Smooth muscle cell (in vitro differentiated cells): ENCODE measurements at regions not wholly inside any gene's neighbourhood (a gene's known extent, or its start where the extent isn't known, plus 50 kb on each side); places are given as distances from the start of the nearest gene placed in this dataset.
"Not testable (repeated sequence)": the region's sequence is repeated elsewhere in the genome, so short reads cannot be mapped to it uniquely, and the experiment has no call there.

Source experiments
- DNase-seq: peaks from one replicate; lab custom pipeline; 2025; ENCODE audit not compliant: unreplicated experiment; lab: John Stamatoyannopoulos, UW
- H2AFZ ChIP-seq: fragments of 200-600 bp; sonication (generic); 2 replicates; pipeline ENCODE4 v1.6.0; 2016; ENCODE audit warnings: antibody characterized with exemption, low read depth, mild to moderate bottlenecking
- H3F3A ChIP-seq: fragments of 200-600 bp; sonication (generic); 2 replicates; pipeline ENCODE4 v1.6.0; 2017; ENCODE audit warnings: antibody characterized with exemption, low read depth
- H3K27ac ChIP-seq: fragments of 200-600 bp; sonication (generic); 2 replicates; pipeline ENCODE4 v1.5.1; 2016; ENCODE audit warnings: low read depth, mild to moderate bottlenecking
- H3K27me3 ChIP-seq: fragments of 200-600 bp; sonication (generic); 2 replicates; pipeline ENCODE4 v1.6.1; 2016; ENCODE audit warnings: low read depth, mild to moderate bottlenecking
- H3K36me3 ChIP-seq: fragments of 200-600 bp; sonication (generic); 2 replicates; pipeline ENCODE4 v1.5.1; 2016; ENCODE audit warnings: low read depth
- H3K4me1 ChIP-seq: fragments of 200-600 bp; sonication (generic); 2 replicates; pipeline ENCODE4 v1.5.1; 2016; ENCODE audit warnings: low read depth
- H3K4me2 ChIP-seq: fragments of 200-600 bp; sonication (generic); 2 replicates; pipeline ENCODE4 v1.6.0; 2016; ENCODE audit warnings: mild to moderate bottlenecking
- H3K4me3 ChIP-seq: fragments of 200-600 bp; sonication (generic); 2 replicates; pipeline ENCODE4 v1.5.1; 2016; ENCODE audit warnings: mild to moderate bottlenecking
- H3K79me2 ChIP-seq: fragments of 200-600 bp; sonication (generic); 2 replicates; pipeline ENCODE4 v1.6.0; 2016; ENCODE audit warnings: low read depth, mild to moderate bottlenecking
- H3K9ac ChIP-seq: fragments of 200-600 bp; sonication (generic); 2 replicates; pipeline ENCODE4 v1.6.0; 2016; ENCODE audit warnings: low read depth
- H3K9me3 ChIP-seq: fragments of 200-600 bp; sonication (generic); replicated peaks from 2 replicates; pipeline ENCODE4 v1.5.1; 2016; ENCODE audit warnings: low read depth
- H4K20me1 ChIP-seq: fragments of 200-600 bp; sonication (generic); 2 replicates; pipeline ENCODE4 v1.6.0; 2016; ENCODE audit warnings: low read depth
- CTCF ChIP-seq: fragments of 200-600 bp; sonication (generic); IDR thresholded peaks from 2 replicates; pipeline ENCODE4 v1.5.1; 2017; ENCODE audit warnings: borderline replicate concordance, mild to moderate bottlenecking, antibody characterized with exemption; ENCODE audit not compliant: insufficient read depth, poor library complexity, severe bottlenecking
- WGBS: methylation state at CpG from one replicate; pipeline ENCODE4 v1.1.7; 2016; ENCODE audit warnings: low lambda C conversion rate; 5-methylcytosine and 5-hydroxymethylcytosine counted together

- Histone ChIP-seq H3K9me3 (no peaks in the 10 kb centered on the region), H2AFZ (no peak overlapping the region), H3K79me2 (no peaks in the 10 kb centered on the region), H3K4me3 (no peak overlapping the region), H3K27ac (no peak overlapping the region), H3K27me3 (no peaks in the 10 kb centered on the region), H4K20me1 (no peaks in the 10 kb centered on the region), H3K9ac (no peak overlapping the region), H3K4me1 (no peaks in the 10 kb centered on the region), H3F3A (no peaks in the 10 kb centered on the region), H3K4me2 (no peak overlapping the region), H3K36me3 (no peaks in the 10 kb centered on the region)
- TF ChIP-seq CTCF = no peak
- 66% methylated on average over 4 of the region's 4 CpGs for WGBS
- no peak for DNase-seq
These were observed 182.9 kb downstream of the ALX1 start for GRCh38 chr12:85462888-85463287.

GRCh38 chr12:85466890-85467289 lies 186.9 kb downstream of the ALX1 start:
- Histone ChIP-seq H3K4me1 (peaks cover 7% of the 10 kb centered on the region), H3K27me3 (no peaks in the 10 kb centered on the region), H3K4me2 (no peak overlapping the region), H3F3A (no peaks in the 10 kb centered on the region), H3K79me2 (no peaks in the 10 kb centered on the region), H3K4me3 (no peak overlapping the region), H4K20me1 (no peaks in the 10 kb centered on the region), H3K36me3 (no peaks in the 10 kb centered on the region), H3K9ac (no peak overlapping the region), H3K9me3 (no peaks in the 10 kb centered on the region), H2AFZ (no peak overlapping the region), H3K27ac (no peak overlapping the region)
- no peak for TF ChIP-seq CTCF
- DNase-seq = no peak

- peaks cover 7% of the 10 kb centered on the region for H3K4me1 ChIP-seq
- H3F3A ChIP-seq = no peaks in the 10 kb centered on the region
- H3K4me3 ChIP-seq = peak overlapping the region; percentile 55
- no peak overlapping the region for H3K9ac ChIP-seq
- no peaks in the 10 kb centered on the region for H3K36me3 ChIP-seq
- peak; percentile 83 for TF ChIP-seq CTCF
- no peak for DNase-seq
- peak overlapping the region; percentile 87 for H3K4me2 ChIP-seq
- no peak overlapping the region for H3K27ac ChIP-seq
- no peaks in the 10 kb centered on the region for H3K9me3 ChIP-seq
- no peaks in the 10 kb centered on the region for H3K79me2 ChIP-seq
- no peaks in the 10 kb centered on the region for H4K20me1 ChIP-seq
- no peaks in the 10 kb centered on the region for H3K27me3 ChIP-seq
- H2AFZ ChIP-seq = peak overlapping the region; percentile 50
- 9% methylated on average over 15 of the region's 15 CpGs for WGBS
These were observed 188.5 kb downstream of the ALX1 start for GRCh38 chr12:85468356-85469157.

- peak overlapping the region; percentile 87 for H3K4me2 ChIP-seq
- H3K4me1 ChIP-seq, DNase-seq, H3K9ac ChIP-seq, H3K27ac ChIP-seq, H3K9me3 ChIP-seq, H3K36me3 ChIP-seq, H3F3A ChIP-seq, H3K27me3 ChIP-seq, H3K79me2 ChIP-seq, H4K20me1 ChIP-seq: not testable (repeated sequence)
- peak overlapping the region; percentile 55 for H3K4me3 ChIP-seq
- WGBS = 20% methylated on average over 5 of the region's 5 CpGs
- peak overlapping the region; percentile 50 for H2AFZ ChIP-seq
These were observed 189.4 kb downstream of the ALX1 start for GRCh38 chr12:85469158-85470086.

GRCh38 chr12:85475277-85475676 lies 195.3 kb downstream of the ALX1 start:
- not testable (repeated sequence) for H3K4me2 ChIP-seq, H3K36me3 ChIP-seq, H4K20me1 ChIP-seq, H3K4me3 ChIP-seq, H3K4me1 ChIP-seq, H3K9me3 ChIP-seq, H3K27me3 ChIP-seq, H3K27ac ChIP-seq, H3F3A ChIP-seq, H2AFZ ChIP-seq, DNase-seq, H3K9ac ChIP-seq, H3K79me2 ChIP-seq
- WGBS = 80% methylated on average over 1 of the region's 1 CpG
